RWPE2 (cell line): ENCODE measurements at regions not wholly inside any gene's neighbourhood (a gene's known extent, or its start where the extent isn't known, plus 50 kb on each side); places are given as distances from the start of the nearest gene placed in this dataset.

Source experiments
- ATAC-seq: fragments of 200-7000 bp; cut with Tn5 transposase; 3 replicates; pipeline ENCODE4 v1.9.1; 2021; ENCODE audit warnings: low read depth
- DNase-seq: peaks from one replicate; pipeline ENCODE4 v3.0.0-alpha.2; 2020; ENCODE audit warnings: low spot score
- H3K27ac ChIP-seq: fragments of 450-650 bp; 2 replicates; pipeline ENCODE4 v1.5.1; 2017; ENCODE audit warnings: mild to moderate bottlenecking; ENCODE audit not compliant: poor library complexity, severe bottlenecking
- H3K27me3 ChIP-seq: fragments of 250-450 bp; sonication (Bioruptor Pico); 2 replicates; pipeline ENCODE4 v1.5.1; 2021; ENCODE audit warnings: mild to moderate bottlenecking, moderate library complexity; ENCODE audit not compliant: insufficient read depth, poor library complexity, severe bottlenecking
- H3K36me3 ChIP-seq: fragments of 250-450 bp; sonication (Bioruptor Pico); 2 replicates; pipeline ENCODE4 v1.5.1; 2020; ENCODE audit warnings: low read depth, mild to moderate bottlenecking, moderate library complexity
- H3K4me1 ChIP-seq: fragments of 250-450 bp; sonication (Bioruptor Pico); 2 replicates; pipeline ENCODE4 v1.5.1; 2021; ENCODE audit warnings: mild to moderate bottlenecking, moderate library complexity; ENCODE audit not compliant: insufficient read depth, poor library complexity, severe bottlenecking
- H3K4me3 ChIP-seq: fragments of 250-450 bp; sonication (Bioruptor Pico); 2 replicates; pipeline ENCODE4 v1.5.1; 2021; ENCODE audit warnings: mild to moderate bottlenecking, moderate library complexity; ENCODE audit not compliant: severe bottlenecking
- H3K9me3 ChIP-seq: fragments of 250-450 bp; sonication (Bioruptor Pico); 2 replicates; pipeline ENCODE4 v1.5.1; 2021; ENCODE audit warnings: mild to moderate bottlenecking, moderate library complexity; ENCODE audit not compliant: severe bottlenecking
- CTCF ChIP-seq: fragments of 450-650 bp; IDR thresholded peaks from one replicate; pipeline ENCODE4 v1.5.1; 2017; ENCODE audit warnings: mild to moderate bottlenecking, moderate library complexity; ENCODE audit not compliant: poor library complexity, severe bottlenecking

GRCh38 chr15:37362414-37362813 is 262.1 kb upstream of the MEIS2 start:
- H3K36me3 ChIP-seq = no peaks in the 10 kb centered on the region
- no peak for ATAC-seq
- H3K27ac ChIP-seq = no peak overlapping the region
- peaks cover 37% of the 10 kb centered on the region for H3K27me3 ChIP-seq
- TF ChIP-seq CTCF = no peak
- no peak for DNase-seq
- H3K4me1 ChIP-seq = no peaks in the 10 kb centered on the region
- H3K4me3 ChIP-seq = no peak overlapping the region
- H3K9me3 ChIP-seq = no peaks in the 10 kb centered on the region

GRCh38 chr15:37368961-37369360 is 268.6 kb upstream of the MEIS2 start:
- DNase-seq = no peak
- H3K4me3 ChIP-seq = no peak overlapping the region
- no peak overlapping the region for H3K27ac ChIP-seq
- no peaks in the 10 kb centered on the region for H3K9me3 ChIP-seq
- H3K27me3 ChIP-seq = peaks cover 15% of the 10 kb centered on the region
- no peak for ATAC-seq
- H3K36me3 ChIP-seq = no peaks in the 10 kb centered on the region
- TF ChIP-seq CTCF = no peak
- no peaks in the 10 kb centered on the region for H3K4me1 ChIP-seq

GRCh38 chr15:37370941-37371340 is 270.6 kb upstream of the MEIS2 start:
- peaks cover 25% of the 10 kb centered on the region for H3K27me3 ChIP-seq
- ATAC-seq = no peak
- H3K4me1 ChIP-seq = no peaks in the 10 kb centered on the region
- H3K27ac ChIP-seq = no peak overlapping the region
- TF ChIP-seq CTCF = no peak
- H3K36me3 ChIP-seq = no peaks in the 10 kb centered on the region
- no peaks in the 10 kb centered on the region for H3K9me3 ChIP-seq
- no peak for DNase-seq
- H3K4me3 ChIP-seq = no peak overlapping the region

GRCh38 chr15:37372064-37372463 is 271.7 kb upstream of the MEIS2 start:
- peak; percentile 71 for ATAC-seq
- no peak overlapping the region for H3K27ac ChIP-seq
- no peaks in the 10 kb centered on the region for H3K4me1 ChIP-seq
- H3K4me3 ChIP-seq = no peak overlapping the region
- H3K36me3 ChIP-seq = no peaks in the 10 kb centered on the region
- peaks cover 2% of the 10 kb centered on the region for H3K9me3 ChIP-seq
- no peak for DNase-seq
- no peak for TF ChIP-seq CTCF
- peaks cover 36% of the 10 kb centered on the region for H3K27me3 ChIP-seq

GRCh38 chr15:37375519-37375918 is 275.2 kb upstream of the MEIS2 start:
- no peak for TF ChIP-seq CTCF
- DNase-seq (no peak), ATAC-seq (peak; percentile 21; the same call in 1 of the 3 replicates)
- H3K27ac ChIP-seq = no peak overlapping the region
- no peak overlapping the region for H3K4me3 ChIP-seq
- no peaks in the 10 kb centered on the region for H3K36me3 ChIP-seq
- H3K9me3 ChIP-seq = peaks cover 2% of the 10 kb centered on the region
- H3K27me3 ChIP-seq = peaks cover 41% of the 10 kb centered on the region
- H3K4me1 ChIP-seq = no peaks in the 10 kb centered on the region
